ENCODE measurements at regions not wholly inside any gene's neighbourhood (a gene's known extent, or its start where the extent isn't known, plus 50 kb on each side); places are given as distances from the start of the nearest gene placed in this dataset.

DNA sequence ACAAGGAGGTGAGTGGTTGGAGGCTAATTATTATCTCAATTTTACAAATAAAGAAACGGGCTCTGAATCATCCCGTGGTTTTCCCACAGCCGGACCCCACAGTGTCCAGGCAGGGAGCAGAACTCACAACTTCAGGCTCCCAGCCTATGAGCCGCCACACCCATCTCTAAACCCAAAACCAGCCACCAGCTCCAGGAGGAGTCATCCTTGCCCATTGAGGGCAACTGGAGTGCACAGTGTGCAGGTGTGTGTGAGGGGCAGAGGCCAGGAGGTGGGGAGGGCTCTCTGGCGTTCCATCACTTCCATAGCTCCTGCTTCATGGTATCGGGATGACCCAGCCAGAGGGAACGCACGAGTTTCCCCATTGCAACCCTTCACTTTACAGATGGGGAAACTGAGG lies 144.5 kb downstream of the CYP26B1 start:
- TF ChIP-seq, protein P1, sequence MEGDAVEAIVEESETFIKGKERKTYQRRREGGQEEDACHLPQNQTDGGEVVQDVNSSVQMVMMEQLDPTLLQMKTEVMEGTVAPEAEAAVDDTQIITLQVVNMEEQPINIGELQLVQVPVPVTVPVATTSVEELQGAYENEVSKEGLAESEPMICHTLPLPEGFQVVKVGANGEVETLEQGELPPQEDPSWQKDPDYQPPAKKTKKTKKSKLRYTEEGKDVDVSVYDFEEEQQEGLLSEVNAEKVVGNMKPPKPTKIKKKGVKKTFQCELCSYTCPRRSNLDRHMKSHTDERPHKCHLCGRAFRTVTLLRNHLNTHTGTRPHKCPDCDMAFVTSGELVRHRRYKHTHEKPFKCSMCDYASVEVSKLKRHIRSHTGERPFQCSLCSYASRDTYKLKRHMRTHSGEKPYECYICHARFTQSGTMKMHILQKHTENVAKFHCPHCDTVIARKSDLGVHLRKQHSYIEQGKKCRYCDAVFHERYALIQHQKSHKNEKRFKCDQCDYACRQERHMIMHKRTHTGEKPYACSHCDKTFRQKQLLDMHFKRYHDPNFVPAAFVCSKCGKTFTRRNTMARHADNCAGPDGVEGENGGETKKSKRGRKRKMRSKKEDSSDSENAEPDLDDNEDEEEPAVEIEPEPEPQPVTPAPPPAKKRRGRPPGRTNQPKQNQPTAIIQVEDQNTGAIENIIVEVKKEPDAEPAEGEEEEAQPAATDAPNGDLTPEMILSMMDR (IDR thresholded peaks at IDR 0.05) = no peak
- TF ChIP-seq POLR2A (IDR thresholded peaks at IDR 0.05) = no peak
- no peak for TF ChIP-seq POLR2AphosphoS5 (IDR thresholded peaks at IDR 0.05)

Measured in stomach (tissue), 4 donors.